Large intestine (tissue), 3 donors: ENCODE measurements at regions not wholly inside any gene's neighbourhood (a gene's known extent, or its start where the extent isn't known, plus 50 kb on each side); places are given as distances from the start of the nearest gene placed in this dataset.

Experiments
- DNase-seq, 2 donors: peaks; one replicate each; pipeline versions ENCODE4 v3.0.0 to v3.0.0-alpha.2; 2013
- H3K27ac ChIP-seq: one replicate; pipeline ENCODE4 v1.5.1; 2013; ENCODE audit warnings: low read length
- H3K27me3 ChIP-seq: 2 replicates; pipeline ENCODE4 v1.6.1; 2013; ENCODE audit warnings: low read length; ENCODE audit not compliant: control insufficient read depth, insufficient read depth
- H3K36me3 ChIP-seq: 2 replicates; pipeline ENCODE4 v1.6.1; 2013; ENCODE audit warnings: low read length; ENCODE audit not compliant: control insufficient read depth, insufficient read depth
- H3K4me1 ChIP-seq: one replicate; pipeline ENCODE4 v1.6.1; 2013; ENCODE audit warnings: low read length; ENCODE audit not compliant: control insufficient read depth, insufficient read depth
- H3K4me3 ChIP-seq: one replicate; pipeline ENCODE4 v1.5.1; 2013; ENCODE audit warnings: low read length
- H3K9me3 ChIP-seq: one replicate; pipeline ENCODE4 v1.6.1; 2013; ENCODE audit warnings: mild to moderate bottlenecking, low read depth, low read length, moderate library complexity; ENCODE audit not compliant: control insufficient read depth
- WGBS: methylation state at CpG from one replicate; pipeline ENCODE4 v1.1.5; 2013; ENCODE audit warnings: low lambda C conversion rate; ENCODE audit not compliant: insufficient coverage; 5-methylcytosine and 5-hydroxymethylcytosine counted together

DNA sequence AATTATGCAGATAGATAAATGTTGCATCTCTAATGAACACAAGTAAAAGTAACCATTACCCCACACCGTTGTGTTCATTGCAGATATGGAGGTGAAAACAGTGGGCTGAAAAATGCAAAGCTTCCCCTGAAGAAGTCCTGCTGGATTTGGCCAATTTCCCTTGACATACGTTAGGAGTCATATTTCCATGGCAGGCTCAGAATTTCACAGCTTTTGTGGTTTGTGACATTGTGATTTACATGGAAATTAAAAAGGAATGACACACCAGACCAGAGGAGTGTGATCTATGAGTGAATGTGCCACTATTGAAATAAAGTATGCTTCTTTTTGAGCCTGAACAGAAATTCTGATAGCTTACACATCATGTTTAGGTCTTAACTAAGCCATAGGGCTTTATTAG lies 221.1 kb upstream of the TMTC4 start:
- Histone ChIP-seq H3K36me3 (no peaks in the 10 kb centered on the region), H3K9me3 (no peaks in the 10 kb centered on the region), H3K27ac (no peak overlapping the region), H3K4me3 (no peak overlapping the region), H3K4me1 (no peaks in the 10 kb centered on the region), H3K27me3 (no peaks in the 10 kb centered on the region)
- WGBS: no CpG with 5 or more reads among the region's 2 CpGs
- DNase-seq: no peak

GRCh38 chr13:100892981-100893380 lies 218.4 kb upstream of the TMTC4 start:
- H3K4me3 ChIP-seq: no peak overlapping the region
- H3K9me3 ChIP-seq: no peaks in the 10 kb centered on the region
- WGBS: no CpG with 5 or more reads among the region's 2 CpGs
- no peaks in the 10 kb centered on the region for H3K36me3 ChIP-seq
- no peaks in the 10 kb centered on the region for H3K4me1 ChIP-seq
- DNase-seq: no peak
- H3K27me3 ChIP-seq: no peaks in the 10 kb centered on the region
- H3K27ac ChIP-seq: no peak overlapping the region

- H3K4me1 ChIP-seq: no peaks in the 10 kb centered on the region
- no peaks in the 10 kb centered on the region for H3K9me3 ChIP-seq
- 90% methylated on average over 2 of the region's 3 CpGs for WGBS
- no peak overlapping the region for H3K27ac ChIP-seq
- H3K36me3 ChIP-seq: no peaks in the 10 kb centered on the region
- no peak for DNase-seq
- H3K4me3 ChIP-seq: no peak overlapping the region
- H3K27me3 ChIP-seq: no peaks in the 10 kb centered on the region
Observed at GRCh38 chr13:100890645-100891044, 216.1 kb upstream of the TMTC4 start.

- no peak for DNase-seq
- H3K27ac ChIP-seq: no peak overlapping the region
- no peak overlapping the region for H3K4me3 ChIP-seq
- no peaks in the 10 kb centered on the region for H3K36me3 ChIP-seq
- no peaks in the 10 kb centered on the region for H3K4me1 ChIP-seq
- no peaks in the 10 kb centered on the region for H3K9me3 ChIP-seq
- no CpG with 5 or more reads among the region's 1 CpG for WGBS
- H3K27me3 ChIP-seq: no peaks in the 10 kb centered on the region
Observed at GRCh38 chr13:100887729-100888151, 213.1 kb upstream of the TMTC4 start.

DNA sequence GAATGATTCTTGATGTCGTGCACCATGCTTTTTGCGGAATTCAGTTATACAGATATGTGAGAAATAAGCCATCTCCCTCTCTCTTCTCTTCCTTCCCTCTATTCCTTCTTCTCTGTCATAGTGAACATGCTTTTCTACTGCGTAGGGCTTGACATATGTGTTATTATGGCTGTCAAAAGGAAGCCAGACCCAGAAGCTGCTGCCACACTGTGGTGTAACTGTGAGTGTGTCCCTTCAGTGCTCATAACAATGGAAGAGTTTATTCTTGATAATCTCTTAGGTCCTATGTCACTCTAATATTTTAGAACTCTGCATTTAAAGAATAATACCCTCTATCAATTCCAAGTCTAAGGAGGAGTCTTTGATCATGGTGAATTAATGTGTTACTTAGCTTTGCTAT lies 208.9 kb upstream of the TMTC4 start:
- H3K36me3 ChIP-seq: no peaks in the 10 kb centered on the region
- H3K27me3 ChIP-seq: no peaks in the 10 kb centered on the region
- H3K4me3 ChIP-seq: no peak overlapping the region
- no peak overlapping the region for H3K27ac ChIP-seq
- DNase-seq: no peak
- 80% methylated on average over 1 of the region's 3 CpGs for WGBS
- no peaks in the 10 kb centered on the region for H3K9me3 ChIP-seq
- no peaks in the 10 kb centered on the region for H3K4me1 ChIP-seq

DNA sequence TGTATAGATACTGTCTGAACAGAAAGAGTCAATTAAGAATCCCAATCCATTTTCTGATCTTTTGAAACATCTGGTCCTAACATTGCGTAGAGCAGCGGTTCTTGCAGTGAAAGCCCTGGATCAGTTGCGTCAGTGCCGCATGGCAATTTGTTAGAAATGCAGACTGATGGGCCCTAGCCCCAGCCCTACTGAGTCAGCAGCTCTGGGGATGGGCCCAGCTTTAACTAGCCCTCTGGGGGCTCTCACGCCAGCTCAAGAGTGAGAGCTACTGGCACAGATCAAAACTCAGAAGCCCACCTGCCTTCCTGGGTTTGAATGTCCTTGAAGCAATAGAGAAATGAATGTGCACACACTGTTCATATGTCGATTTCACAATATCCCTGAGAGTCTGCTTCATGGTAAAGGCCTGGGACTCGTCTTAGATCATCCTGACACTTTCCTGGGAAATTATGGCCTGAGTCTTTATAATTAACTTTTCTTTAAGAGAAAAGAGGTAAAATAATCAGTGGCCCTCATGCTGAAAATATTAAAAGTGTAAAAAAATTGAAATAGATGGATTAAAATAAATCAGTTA lies 206.8 kb upstream of the TMTC4 start:
- Histone ChIP-seq H3K9me3 (no peaks in the 10 kb centered on the region), H3K27ac (no peak overlapping the region), H3K36me3 (no peaks in the 10 kb centered on the region), H3K4me1 (no peaks in the 10 kb centered on the region), H3K4me3 (no peak overlapping the region), H3K27me3 (no peaks in the 10 kb centered on the region)
- no peak for DNase-seq
- 83% methylated on average over 2 of the region's 7 CpGs for WGBS

DNA sequence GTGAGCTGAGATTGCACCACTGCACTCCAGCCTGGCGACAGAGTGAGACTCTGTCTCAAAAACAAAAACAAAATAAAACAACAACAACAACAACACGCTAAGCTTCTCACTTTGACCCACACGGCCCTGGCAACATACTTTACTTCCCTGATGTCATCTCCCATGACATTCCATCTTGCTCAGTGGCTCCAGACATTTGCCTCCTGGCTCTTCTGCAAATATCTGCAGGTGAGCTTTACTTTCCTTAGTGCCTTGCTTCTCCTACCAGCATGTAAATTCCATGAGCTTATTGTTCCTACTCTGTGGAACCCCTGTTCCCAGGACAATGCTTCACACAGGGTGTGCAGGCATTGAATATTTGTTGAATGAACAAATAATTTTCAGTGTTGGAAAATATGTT lies 205.6 kb upstream of the TMTC4 start:
- no peaks in the 10 kb centered on the region for H3K4me1 ChIP-seq
- no peaks in the 10 kb centered on the region for H3K36me3 ChIP-seq
- H3K27ac ChIP-seq: no peak overlapping the region
- H3K4me3 ChIP-seq: no peak overlapping the region
- H3K27me3 ChIP-seq: no peaks in the 10 kb centered on the region
- 33% methylated on average over 1 of the region's 3 CpGs for WGBS
- H3K9me3 ChIP-seq: no peaks in the 10 kb centered on the region
- DNase-seq: no peak

DNA sequence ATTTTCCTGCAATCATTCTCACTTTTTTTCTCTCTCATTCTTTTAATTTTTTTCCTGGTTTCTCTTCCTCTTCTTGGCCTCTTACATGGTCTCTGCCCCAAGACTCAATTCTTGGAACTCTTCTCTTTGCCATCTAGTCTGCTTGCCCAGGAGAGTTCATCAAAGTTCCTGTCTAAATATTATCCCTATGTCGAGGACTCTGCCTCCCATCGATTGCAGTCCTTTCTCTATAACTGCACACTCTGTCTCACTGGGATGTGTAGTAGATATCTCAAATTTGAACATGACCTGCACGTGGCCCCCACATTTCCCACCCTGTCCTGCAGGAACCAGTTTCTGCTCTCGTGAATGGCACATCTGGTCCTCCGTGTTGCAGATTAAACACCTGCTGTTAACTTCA lies 204.7 kb upstream of the TMTC4 start:
- no peaks in the 10 kb centered on the region for H3K4me1 ChIP-seq
- no CpG with 5 or more reads among the region's 5 CpGs for WGBS
- H3K36me3 ChIP-seq: no peaks in the 10 kb centered on the region
- H3K27ac ChIP-seq: no peak overlapping the region
- H3K9me3 ChIP-seq: no peaks in the 10 kb centered on the region
- no peaks in the 10 kb centered on the region for H3K27me3 ChIP-seq
- no peak overlapping the region for H3K4me3 ChIP-seq
- no peak for DNase-seq

DNA sequence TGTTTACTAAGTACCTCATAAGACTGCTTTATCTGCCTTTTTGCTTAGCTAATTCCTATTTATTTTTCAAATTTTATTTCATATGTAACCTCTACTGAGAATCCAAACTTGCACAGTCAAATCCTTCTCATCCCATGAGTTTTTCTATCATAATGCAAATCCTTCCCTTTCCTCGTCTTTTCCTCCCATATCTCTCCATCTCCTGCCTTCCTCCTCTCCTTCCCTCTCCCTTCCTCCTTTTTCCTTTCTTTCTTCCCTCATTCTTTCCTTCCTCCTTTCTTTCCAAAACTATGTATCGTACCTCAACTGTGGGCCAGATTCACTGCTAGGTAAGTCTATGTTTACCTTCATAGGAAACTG lies 201.4 kb upstream of the TMTC4 start:
- Histone ChIP-seq H3K27ac (no peak overlapping the region), H3K4me1 (no peaks in the 10 kb centered on the region), H3K9me3 (no peaks in the 10 kb centered on the region), H3K27me3 (no peaks in the 10 kb centered on the region), H3K36me3 (no peaks in the 10 kb centered on the region), H3K4me3 (no peak overlapping the region)
- DNase-seq: no peak
- WGBS: 79% methylated on average over 2 of the region's 2 CpGs

DNA sequence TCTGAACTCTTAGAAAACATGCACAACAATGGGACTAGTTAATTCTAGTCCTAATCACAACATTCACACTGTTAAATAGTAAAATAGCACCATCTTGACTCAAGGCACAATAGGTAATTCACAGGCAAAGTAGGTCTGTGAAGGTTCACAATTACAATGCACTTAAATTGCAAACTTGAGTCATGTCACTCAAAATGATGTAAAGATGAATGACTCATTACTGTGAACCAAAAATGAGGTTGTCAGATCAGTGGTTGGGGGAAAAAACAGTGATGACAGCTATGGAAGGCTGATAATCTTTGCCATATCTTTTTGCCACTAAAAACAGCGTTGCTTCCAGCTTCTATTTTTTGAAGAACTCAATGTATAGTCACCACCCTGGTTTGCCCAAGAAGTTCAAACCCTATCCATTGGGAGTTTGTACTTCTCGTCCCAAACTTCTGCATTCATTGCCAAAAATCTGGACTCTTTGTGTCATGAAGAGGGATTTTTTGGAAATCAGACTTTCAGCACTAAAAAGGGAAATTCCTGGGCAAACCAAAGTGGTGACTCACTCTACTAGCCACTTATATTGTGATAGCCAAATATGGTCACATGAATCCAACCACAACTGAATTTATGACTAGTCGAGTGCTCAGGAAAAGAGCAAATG lies 200.9 kb upstream of the TMTC4 start:
- Histone ChIP-seq H3K27ac (no peak overlapping the region), H3K36me3 (no peaks in the 10 kb centered on the region), H3K4me1 (no peaks in the 10 kb centered on the region), H3K9me3 (no peaks in the 10 kb centered on the region), H3K4me3 (no peak overlapping the region), H3K27me3 (no peaks in the 10 kb centered on the region)
- DNase-seq: no peak
- WGBS: 100% methylated on average over 1 of the region's 3 CpGs

GRCh38 chr13:100872761-100873160 lies 198.2 kb upstream of the TMTC4 start:
- Histone ChIP-seq H3K36me3 (no peaks in the 10 kb centered on the region), H3K4me3 (no peak overlapping the region), H3K9me3 (no peaks in the 10 kb centered on the region), H3K27me3 (no peaks in the 10 kb centered on the region), H3K27ac (no peak overlapping the region), H3K4me1 (no peaks in the 10 kb centered on the region)
- peak in 1 of 2 donors; percentile 2 for DNase-seq
- no CpG with 5 or more reads among the region's 4 CpGs for WGBS
